ENCODE measurements at regions not wholly inside any gene's neighbourhood (a gene's known extent, or its start where the extent isn't known, plus 50 kb on each side); places are given as distances from the start of the nearest gene placed in this dataset.

DNA sequence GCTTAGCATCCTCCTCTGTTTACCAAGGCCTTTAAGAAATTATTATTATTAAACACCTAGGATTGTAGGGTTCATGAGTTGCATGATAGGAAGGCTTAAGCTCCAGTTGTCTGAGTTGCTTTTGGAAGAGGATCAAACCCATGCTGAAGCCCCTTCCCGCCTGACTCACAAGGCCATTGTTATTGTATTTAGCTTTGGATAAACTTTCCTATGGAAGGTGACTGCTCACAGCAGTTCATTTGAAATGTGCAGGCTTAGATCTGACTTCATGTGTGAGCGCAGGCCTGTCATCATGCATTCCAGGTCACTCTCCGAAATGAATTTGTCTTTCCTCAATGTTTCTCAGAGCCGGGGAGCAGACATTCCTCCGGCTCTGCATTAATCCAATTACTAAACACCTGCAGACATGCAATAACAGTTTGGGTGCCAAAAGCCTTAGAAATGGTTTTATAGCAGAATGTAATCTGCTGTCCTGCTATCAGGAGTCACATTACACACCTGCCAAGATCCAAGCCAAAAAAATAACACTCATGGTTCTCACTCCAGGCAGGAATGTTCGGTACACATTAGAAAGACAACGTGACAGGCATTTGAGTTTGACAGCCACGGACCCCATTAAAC lies 119.9 kb downstream of the OSR1 start:
- no peak for DNase-seq (ENCODE audit: low read depth in 4 of 4, low spot score in 3 of 4)

GRCh38 chr2:19235308-19235707 lies 123.1 kb downstream of the OSR1 start:
- DNase-seq (ENCODE audit: low read depth in 4 of 4, low spot score in 3 of 4): no peak

DNA sequence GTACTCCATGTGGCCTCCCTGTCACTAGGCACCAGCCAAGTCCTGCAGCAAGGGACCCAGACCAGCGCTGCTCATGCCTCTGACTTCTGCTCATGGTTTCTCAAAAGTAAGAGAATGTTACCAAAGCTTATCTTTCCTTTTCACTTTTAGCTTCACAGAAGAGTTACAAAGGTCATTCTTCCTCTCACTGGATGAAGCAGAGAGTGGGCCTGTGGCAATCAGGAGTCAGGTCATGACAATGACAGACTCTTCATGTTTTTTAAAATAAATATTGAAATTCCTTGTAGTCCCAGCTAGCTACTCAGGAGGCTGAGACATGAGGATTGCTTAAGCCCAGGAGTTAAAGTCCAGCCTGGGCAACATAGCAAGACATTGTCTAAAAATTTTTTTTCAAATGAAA lies 126.1 kb downstream of the OSR1 start:
- no peak for DNase-seq (ENCODE audit: low read depth in 4 of 4, low spot score in 3 of 4)

DNA sequence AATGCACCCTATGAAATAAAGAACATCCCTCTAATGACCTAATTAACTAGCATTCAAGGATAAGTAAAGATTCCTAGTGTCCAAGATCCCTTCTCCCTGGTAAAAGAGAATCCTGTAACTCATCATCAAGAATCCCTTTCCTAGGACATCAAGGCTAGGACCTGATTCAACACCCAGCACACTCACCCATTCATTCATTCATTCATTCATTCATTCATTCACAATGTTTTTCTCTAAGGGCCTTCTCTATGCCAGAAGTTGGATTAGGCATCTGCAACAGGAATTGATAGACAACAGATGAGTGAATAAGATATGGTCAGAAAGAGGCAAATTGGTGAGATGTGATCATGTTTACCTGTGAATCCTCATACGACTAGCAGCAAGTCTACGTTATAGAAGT lies 126.8 kb downstream of the OSR1 start:
- no peak for DNase-seq (ENCODE audit: low read depth in 4 of 4, low spot score in 3 of 4)

GRCh38 chr2:19230626-19231025 lies 127.8 kb downstream of the OSR1 start:
- no peak for DNase-seq (ENCODE audit: low read depth in 4 of 4, low spot score in 3 of 4)

DNA sequence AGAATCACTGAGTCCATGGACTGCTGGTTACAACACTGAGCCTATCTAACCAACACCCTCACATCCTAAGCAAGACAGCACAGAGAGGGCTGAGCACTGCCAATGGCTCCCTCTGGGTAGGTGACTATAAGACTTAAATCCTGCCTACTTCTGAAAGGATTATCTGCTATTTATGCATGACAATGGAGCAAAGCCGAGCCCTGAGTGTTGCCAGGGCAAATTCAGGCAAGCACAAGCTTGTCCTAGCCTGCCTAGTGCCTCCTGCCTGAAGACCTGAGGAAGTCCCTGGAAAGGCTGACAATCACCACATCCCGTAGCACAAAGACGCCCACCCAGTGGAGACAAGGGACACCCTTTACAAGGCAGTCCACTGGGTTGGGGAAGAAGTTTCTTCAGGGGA lies 129.7 kb downstream of the OSR1 start:
- no peak for DNase-seq (ENCODE audit: low read depth in 4 of 4, low spot score in 3 of 4)

GRCh38 chr2:19228181-19228593 lies 130.2 kb downstream of the OSR1 start:
- DNase-seq (ENCODE audit: low read depth in 4 of 4, low spot score in 3 of 4): peak in 2 of 4 donors; percentile 26 to 33

GRCh38 chr2:19226871-19227270 lies 131.6 kb downstream of the OSR1 start:
- no peak for DNase-seq (ENCODE audit: low read depth in 4 of 4, low spot score in 3 of 4)

- DNase-seq (ENCODE audit: low read depth in 4 of 4, low spot score in 3 of 4): no peak
These were observed 132.0 kb downstream of the OSR1 start for GRCh38 chr2:19226386-19226785.

DNA sequence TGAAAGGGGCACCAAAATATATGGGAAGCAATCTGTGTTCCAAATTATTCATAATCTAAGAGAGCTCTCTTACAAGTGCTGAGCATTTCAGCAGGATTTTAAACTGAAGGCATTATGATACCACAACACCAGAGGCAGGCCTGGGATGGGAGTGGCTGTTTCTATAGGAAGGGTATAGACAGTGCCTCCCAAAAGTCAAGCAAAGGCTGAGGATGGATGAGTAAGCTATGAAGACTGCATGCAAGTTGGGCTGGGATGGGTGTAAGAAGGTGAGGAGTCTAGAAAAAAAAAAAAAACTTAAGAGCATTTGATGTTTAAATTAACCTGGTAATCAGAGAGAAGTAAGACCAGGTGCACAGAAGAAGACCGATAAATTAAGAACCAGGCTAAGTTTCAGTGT lies 132.5 kb downstream of the OSR1 start:
- no peak for DNase-seq (ENCODE audit: low read depth in 4 of 4, low spot score in 3 of 4)

DNA sequence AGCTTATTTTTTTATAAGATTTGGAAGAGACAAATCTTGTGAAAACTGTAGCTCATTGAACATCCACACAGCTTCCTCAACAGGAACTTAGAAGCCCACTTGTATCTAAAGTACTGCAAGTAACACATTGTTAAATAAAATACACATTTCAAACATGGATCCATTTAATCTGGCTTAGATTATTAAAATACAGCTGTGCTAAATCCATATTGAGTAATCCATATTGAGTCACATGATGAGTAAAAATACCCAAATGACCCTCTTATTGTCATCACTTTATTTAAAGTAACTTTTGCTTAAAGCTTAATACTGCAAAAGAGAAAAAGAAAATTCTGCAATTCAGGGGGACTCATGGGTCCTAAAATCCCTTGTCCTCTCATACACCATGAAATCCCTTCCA lies 133.3 kb downstream of the OSR1 start:
- DNase-seq (ENCODE audit: low read depth in 4 of 4, low spot score in 3 of 4): no peak

- DNase-seq (ENCODE audit: low read depth in 4 of 4, low spot score in 3 of 4): no peak
These were observed 133.9 kb downstream of the OSR1 start for GRCh38 chr2:19224486-19224885.

- no peak for DNase-seq (ENCODE audit: low read depth in 4 of 4, low spot score in 3 of 4)
These were observed 134.4 kb downstream of the OSR1 start for GRCh38 chr2:19224011-19224410.

DNA sequence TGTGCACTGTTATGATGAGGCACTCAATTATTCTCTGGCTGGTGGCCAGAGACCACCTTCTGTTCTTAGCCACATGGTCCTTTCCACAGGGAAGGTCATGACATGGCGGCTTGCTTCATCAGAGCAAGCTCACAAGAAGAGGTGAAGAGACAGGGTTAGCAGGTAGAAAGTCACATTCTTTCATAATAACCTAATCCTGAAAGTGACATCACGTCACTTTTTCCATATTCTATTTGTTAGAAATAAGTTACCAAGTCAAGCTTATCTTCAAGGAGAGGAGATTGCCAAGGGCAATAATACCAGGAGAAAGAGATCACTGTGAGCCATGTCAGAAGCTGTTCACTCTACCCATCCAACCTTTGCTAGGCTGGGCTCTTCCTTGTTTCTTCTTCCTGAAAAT lies 139.4 kb downstream of the OSR1 start:
- DNase-seq (ENCODE audit: low read depth in 4 of 4, low spot score in 3 of 4): no peak

DNA sequence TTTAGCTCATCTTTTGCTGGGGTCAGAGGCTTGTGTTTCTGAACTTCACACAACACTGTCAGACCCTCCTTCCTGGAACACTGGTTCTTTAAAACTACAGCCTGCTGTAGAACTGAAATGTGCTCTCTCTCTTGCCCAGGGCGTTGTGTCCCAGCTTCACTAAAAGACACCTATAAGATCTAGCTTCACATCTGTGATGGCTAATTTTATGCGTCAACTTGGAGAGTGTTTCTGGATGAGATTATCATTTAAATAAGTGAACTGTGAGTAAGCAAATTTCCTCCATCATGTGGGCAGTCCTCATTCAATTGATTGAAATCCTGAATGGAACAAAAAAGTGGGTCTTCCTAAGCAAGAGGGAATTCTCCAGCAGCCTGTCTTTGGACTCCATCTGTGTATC lies 140.3 kb downstream of the OSR1 start:
- no peak for DNase-seq (ENCODE audit: low read depth in 4 of 4, low spot score in 3 of 4)

GRCh38 chr2:19216676-19217602 lies 141.5 kb downstream of the OSR1 start:
- DNase-seq (ENCODE audit: low read depth in 4 of 4, low spot score in 3 of 4): no peak

DNA sequence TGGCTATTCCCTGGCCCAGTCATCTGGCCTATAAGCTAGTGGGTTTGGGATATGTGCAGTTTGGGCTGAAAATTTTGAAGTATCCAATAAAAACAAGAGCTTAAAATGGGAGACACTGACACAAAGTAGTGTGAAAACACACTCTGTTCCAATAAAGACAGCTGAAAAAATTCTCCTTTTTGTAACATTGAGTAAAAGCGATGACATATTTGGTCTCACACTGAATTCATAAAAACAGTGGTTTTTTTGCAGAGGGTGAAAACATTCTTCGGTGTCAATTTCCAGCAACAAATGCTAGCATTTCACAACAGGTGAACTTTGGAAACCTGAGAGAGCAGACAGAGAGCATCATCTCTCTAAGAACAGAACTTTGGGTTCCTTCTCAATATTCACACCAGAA lies 142.2 kb downstream of the OSR1 start:
- DNase-seq (ENCODE audit: low read depth in 4 of 4, low spot score in 3 of 4): no peak

GRCh38 chr2:19214682-19215391 lies 143.6 kb downstream of the OSR1 start:
- no peak for DNase-seq (ENCODE audit: low read depth in 4 of 4, low spot score in 3 of 4)

GRCh38 chr2:19209575-19210341 lies 148.7 kb downstream of the OSR1 start:
- DNase-seq (ENCODE audit: low read depth in 4 of 4, low spot score in 3 of 4): no peak

DNA sequence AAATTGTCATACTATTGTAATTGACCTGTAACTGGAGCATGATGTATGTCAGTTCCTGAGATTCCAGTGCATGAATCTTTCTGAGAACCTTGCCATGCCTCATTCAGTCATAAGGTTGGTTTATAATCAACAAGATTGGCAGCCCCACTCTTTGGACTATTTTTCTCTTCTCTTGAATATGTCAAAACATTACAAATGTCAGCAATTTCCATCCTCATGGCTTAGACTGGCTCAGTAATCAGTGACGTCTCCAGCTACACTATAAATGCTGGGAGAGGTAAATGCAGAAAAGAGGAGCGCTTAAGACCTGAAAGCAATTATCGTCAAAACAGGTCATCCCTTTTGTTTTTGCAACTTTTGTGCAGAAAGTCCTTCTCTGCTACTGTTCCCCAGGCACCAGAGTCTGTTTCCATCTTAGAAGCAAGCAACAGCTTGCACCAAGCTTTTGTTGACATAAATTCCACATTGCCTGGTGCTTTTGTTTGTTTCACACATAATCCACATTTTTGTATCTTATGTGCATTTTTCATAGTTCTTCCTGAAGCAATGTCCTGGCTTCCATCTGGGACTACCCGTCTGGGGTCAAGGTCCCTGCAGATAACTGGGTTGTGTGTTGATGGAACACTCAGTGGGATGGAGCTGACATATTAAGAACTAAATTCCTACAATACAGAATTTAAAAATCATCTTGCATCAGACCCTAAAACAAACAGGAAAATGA lies 149.8 kb downstream of the OSR1 start:
- no peak for DNase-seq (ENCODE audit: low read depth in 4 of 4, low spot score in 3 of 4)
